ENCODE measurements at regions not wholly inside any gene's neighbourhood (a gene's known extent, or its start where the extent isn't known, plus 50 kb on each side); places are given as distances from the start of the nearest gene placed in this dataset.
"Not testable (repeated sequence)": the region's sequence is repeated elsewhere in the genome, so short reads cannot be mapped to it uniquely, and the experiment has no call there.

GRCh38 chrX:41014776-41015360, 70.4 kb upstream of the USP9X start:
- H4K8ac ChIP-seq (replicated peaks; ENCODE audit: insufficient read length, low read depth, low read length): no peak overlapping the region
- H2AK5ac ChIP-seq (ENCODE audit: insufficient read length, low read length): no peak overlapping the region
- no peak overlapping the region for H3K18ac ChIP-seq (ENCODE audit: insufficient read length, low read depth, low read length)
- H3K27ac Mint-ChIP-seq: no peak overlapping the region
- no peaks in the 10 kb centered on the region for H3K27me3 ChIP-seq (ENCODE audit: insufficient read depth, low read length)
- WGBS (ENCODE audit: extremely low coverage, insufficient read length, low lambda C conversion rate): no CpG with 5 or more reads among the region's 5 CpGs
- H2BK5ac ChIP-seq (ENCODE audit: insufficient read length, low read length): no peak overlapping the region
- H2BK120ac ChIP-seq (ENCODE audit: low read depth, low read length, poor library complexity, severe bottlenecking): no peak overlapping the region
- no peak for TF ChIP-seq CTCF (conservative IDR thresholded peaks at IDR 0.05)
- H3K79me2 ChIP-seq (ENCODE audit: insufficient read depth, low read length): no peaks in the 10 kb centered on the region
- H4K5ac ChIP-seq (ENCODE audit: insufficient read length, low read depth, low read length): no peak overlapping the region
- H3K56ac ChIP-seq (ENCODE audit: insufficient read length, low read depth, low read length): no peak overlapping the region
- H3K23ac ChIP-seq (ENCODE audit: insufficient read length, low read depth, low read length): no peak overlapping the region
- no peaks in the 10 kb centered on the region for H3K23me2 ChIP-seq (ENCODE audit: insufficient read length, low read depth, low read length, poor library complexity, severe bottlenecking)
- H3K4me3 Mint-ChIP-seq: no peak overlapping the region
- no peak overlapping the region for H3K4me2 ChIP-seq (ENCODE audit: insufficient read depth, insufficient read length, low read length)
- no peaks in the 10 kb centered on the region for H3K27me3 Mint-ChIP-seq (ENCODE audit: low read depth)
- H3K4ac ChIP-seq (ENCODE audit: low read depth, low read length): no peak overlapping the region
- peaks cover 16 to 22% of the 10 kb centered on the region in 2 experiments for H3K4me1 Mint-ChIP-seq
- H3K79me1 ChIP-seq (ENCODE audit: insufficient read depth, low read depth, low read length, poor library complexity, severe bottlenecking): no peaks in the 10 kb centered on the region
- H3K27ac ChIP-seq (ENCODE audit: insufficient read length, low read depth, low read length): no peak overlapping the region
- H3T11ph ChIP-seq (ENCODE audit: low read length): no peak overlapping the region
- peaks cover 4% of the 10 kb centered on the region; the same call in 1 of the 2 replicates for H3K4me1 ChIP-seq (ENCODE audit: insufficient read depth, low read length)
- no peak overlapping the region for H4K91ac ChIP-seq (ENCODE audit: insufficient read length, low read depth, low read length)
- no peak overlapping the region for H3K14ac ChIP-seq (ENCODE audit: insufficient read depth, low read length)
- no peak overlapping the region for H2AFZ ChIP-seq (ENCODE audit: low read length)
- DNase-seq: no peak
- no peaks in the 10 kb centered on the region for H4K20me1 ChIP-seq (ENCODE audit: control insufficient read depth, insufficient read depth, insufficient read length)
- peaks cover 2 to 10% (median 7%) of the 10 kb centered on the region in 3 experiments; a peak in 5 of 7 replicates for H3K36me3 Mint-ChIP-seq (ENCODE audit: insufficient read depth in 1 of 3, low read depth in 3 of 3)
- H2BK15ac ChIP-seq (ENCODE audit: low read depth, low read length): no peak overlapping the region
- H3K9me3 Mint-ChIP-seq: peaks cover 50 to 61% of the 10 kb centered on the region in 2 experiments
- H3K9me3 ChIP-seq (ENCODE audit: control insufficient read depth, low read depth, low read length): no peaks in the 10 kb centered on the region
- H2BK20ac ChIP-seq (ENCODE audit: low read depth, low read length, poor library complexity, severe bottlenecking): no peak overlapping the region
- H3K9ac ChIP-seq (ENCODE audit: extremely low read depth, insufficient read length, low read length): no peak overlapping the region
- no peak overlapping the region for H2BK12ac ChIP-seq (ENCODE audit: insufficient read length, low read depth, low read length)

- H3K23ac ChIP-seq (ENCODE audit: insufficient read length, low read depth, low read length); H2BK5ac ChIP-seq (ENCODE audit: insufficient read length, low read length); H3T11ph ChIP-seq (ENCODE audit: low read length): not testable (repeated sequence)
These were observed 67.5 kb upstream of the USP9X start for GRCh38 chrX:41017785-41018184.

More at GRCh38 chrX:41017785-41018184, 67.5 kb upstream of the USP9X start:
- H3K27ac Mint-ChIP-seq; H3K27me3 ChIP-seq (ENCODE audit: insufficient read depth, low read length); H4K5ac ChIP-seq (ENCODE audit: insufficient read length, low read depth, low read length); H2AFZ ChIP-seq (ENCODE audit: low read length); H3K4ac ChIP-seq (ENCODE audit: low read depth, low read length); H2BK120ac ChIP-seq (ENCODE audit: low read depth, low read length, poor library complexity, severe bottlenecking); H2BK20ac ChIP-seq (ENCODE audit: low read depth, low read length, poor library complexity, severe bottlenecking); H4K91ac ChIP-seq (ENCODE audit: insufficient read length, low read depth, low read length); H3K9me3 ChIP-seq (ENCODE audit: control insufficient read depth, low read depth, low read length); H3K9ac ChIP-seq (ENCODE audit: extremely low read depth, insufficient read length, low read length); H2AK5ac ChIP-seq (ENCODE audit: insufficient read length, low read length); DNase-seq; H3K4me2 ChIP-seq (ENCODE audit: insufficient read depth, insufficient read length, low read length); H2BK15ac ChIP-seq (ENCODE audit: low read depth, low read length); H4K8ac ChIP-seq (replicated peaks; ENCODE audit: insufficient read length, low read depth, low read length); H3K4me1 ChIP-seq (ENCODE audit: insufficient read depth, low read length); H3K4me3 Mint-ChIP-seq; H3K79me2 ChIP-seq (ENCODE audit: insufficient read depth, low read length); H3K18ac ChIP-seq (ENCODE audit: insufficient read length, low read depth, low read length); H4K20me1 ChIP-seq (ENCODE audit: control insufficient read depth, insufficient read depth, insufficient read length); H3K23me2 ChIP-seq (ENCODE audit: insufficient read length, low read depth, low read length, poor library complexity, severe bottlenecking); H2BK12ac ChIP-seq (ENCODE audit: insufficient read length, low read depth, low read length); H3K79me1 ChIP-seq (ENCODE audit: insufficient read depth, low read depth, low read length, poor library complexity, severe bottlenecking); H3K27me3 Mint-ChIP-seq (ENCODE audit: low read depth); H3K27ac ChIP-seq (ENCODE audit: insufficient read length, low read depth, low read length); H3K36me3 Mint-ChIP-seq (ENCODE audit: insufficient read depth in 1 of 3, low read depth in 3 of 3); H3K56ac ChIP-seq (ENCODE audit: insufficient read length, low read depth, low read length); H3K14ac ChIP-seq (ENCODE audit: insufficient read depth, low read length): not testable (repeated sequence)
- WGBS (ENCODE audit: extremely low coverage, insufficient read length, low lambda C conversion rate): no CpG with 5 or more reads among the region's 6 CpGs
- Mint-ChIP-seq H3K4me1 (peaks cover 10 to 11% of the 10 kb centered on the region in 2 experiments), H3K9me3 (peaks cover 45 to 50% of the 10 kb centered on the region in 2 experiments)
